GM12878 (cell line): ENCODE measurements at regions not wholly inside any gene's neighbourhood (a gene's known extent, or its start where the extent isn't known, plus 50 kb on each side); places are given as distances from the start of the nearest gene placed in this dataset.

Source experiments
- CTCF ChIP-seq, 3 experiments: IDR thresholded peaks in 2 of 3; conservative IDR thresholded peaks in 1 of 3; 2 replicates each; pipeline ENCODE4 v1.5.1; 2011; ENCODE audit warnings: low read depth in 3 of 3, low read length in 3 of 3, mild to moderate bottlenecking in 3 of 3, control low read depth in 2 of 3, moderate library complexity in 2 of 3, inconsistent platforms in 1 of 3, mixed read lengths in 1 of 3; ENCODE audit not compliant: control insufficient read depth in 2 of 3, insufficient read depth in 1 of 3; ENCODE audit errors: extremely low read depth in 1 of 3
- EP300 ChIP-seq, 2 experiments: fragments of 150-350 bp in 1 of 2; IDR thresholded peaks; 2 replicates each; pipeline ENCODE4 v1.6.1; 2011 to 2012; ENCODE audit warnings: low read depth in 2 of 2, low read length in 2 of 2, borderline replicate concordance in 1 of 2, improper control_type of control experiment in 1 of 2, inconsistent platforms in 1 of 2; ENCODE audit not compliant: control insufficient read depth in 1 of 2
- GATAD2B ChIP-seq: fragments of 450-650 bp; conservative IDR thresholded peaks from 2 replicates; pipeline ENCODE4 v1.6.1; 2017; ENCODE audit warnings: low read depth, mild to moderate bottlenecking, moderate library complexity
- MAX ChIP-seq: IDR thresholded peaks from 2 replicates; pipeline ENCODE4 v1.6.1; 2012; ENCODE audit warnings: low read depth, low read length, improper control_type of control experiment
- POLR2A ChIP-seq: IDR thresholded peaks from 2 replicates; pipeline ENCODE4 v1.6.1; 2011; ENCODE audit warnings: low read depth, mild to moderate bottlenecking, low read length
- ZNF217 ChIP-seq: fragments of 450-650 bp; IDR thresholded peaks from 2 replicates; pipeline ENCODE4 v1.6.1; 2017; ENCODE audit warnings: antibody characterized with exemption, mild to moderate bottlenecking
- TF ChIP-seq, protein P1 (sequence below): fragments of 450-650 bp; IDR thresholded peaks from 2 replicates; pipeline ENCODE4 v1.6.1; 2016; ENCODE audit warnings: mild to moderate bottlenecking, moderate library complexity, borderline replicate concordance

GRCh38 chr5:10858945-10859344 lies 97.9 kb upstream of the DAP start:
- TF ChIP-seq ZNF217 = no peak
- no peak for TF ChIP-seq GATAD2B
- TF ChIP-seq, protein P1, sequence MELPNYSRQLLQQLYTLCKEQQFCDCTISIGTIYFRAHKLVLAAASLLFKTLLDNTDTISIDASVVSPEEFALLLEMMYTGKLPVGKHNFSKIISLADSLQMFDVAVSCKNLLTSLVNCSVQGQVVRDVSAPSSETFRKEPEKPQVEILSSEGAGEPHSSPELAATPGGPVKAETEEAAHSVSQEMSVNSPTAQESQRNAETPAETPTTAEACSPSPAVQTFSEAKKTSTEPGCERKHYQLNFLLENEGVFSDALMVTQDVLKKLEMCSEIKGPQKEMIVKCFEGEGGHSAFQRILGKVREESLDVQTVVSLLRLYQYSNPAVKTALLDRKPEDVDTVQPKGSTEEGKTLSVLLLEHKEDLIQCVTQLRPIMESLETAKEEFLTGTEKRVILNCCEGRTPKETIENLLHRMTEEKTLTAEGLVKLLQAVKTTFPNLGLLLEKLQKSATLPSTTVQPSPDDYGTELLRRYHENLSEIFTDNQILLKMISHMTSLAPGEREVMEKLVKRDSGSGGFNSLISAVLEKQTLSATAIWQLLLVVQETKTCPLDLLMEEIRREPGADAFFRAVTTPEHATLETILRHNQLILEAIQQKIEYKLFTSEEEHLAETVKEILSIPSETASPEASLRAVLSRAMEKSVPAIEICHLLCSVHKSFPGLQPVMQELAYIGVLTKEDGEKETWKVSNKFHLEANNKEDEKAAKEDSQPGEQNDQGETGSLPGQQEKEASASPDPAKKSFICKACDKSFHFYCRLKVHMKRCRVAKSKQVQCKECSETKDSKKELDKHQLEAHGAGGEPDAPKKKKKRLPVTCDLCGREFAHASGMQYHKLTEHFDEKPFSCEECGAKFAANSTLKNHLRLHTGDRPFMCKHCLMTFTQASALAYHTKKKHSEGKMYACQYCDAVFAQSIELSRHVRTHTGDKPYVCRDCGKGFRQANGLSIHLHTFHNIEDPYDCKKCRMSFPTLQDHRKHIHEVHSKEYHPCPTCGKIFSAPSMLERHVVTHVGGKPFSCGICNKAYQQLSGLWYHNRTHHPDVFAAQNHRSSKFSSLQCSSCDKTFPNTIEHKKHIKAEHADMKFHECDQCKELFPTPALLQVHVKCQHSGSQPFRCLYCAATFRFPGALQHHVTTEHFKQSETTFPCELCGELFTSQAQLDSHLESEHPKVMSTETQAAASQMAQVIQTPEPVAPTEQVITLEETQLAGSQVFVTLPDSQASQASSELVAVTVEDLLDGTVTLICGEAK = no peak
- TF ChIP-seq MAX = no peak
- no peak for TF ChIP-seq EP300 (IDR thresholded peaks at IDR 0.05; ENCODE audit: borderline replicate concordance in 1 of 2, control insufficient read depth in 1 of 2, low read depth in 2 of 2, low read length in 2 of 2)
- no peak for TF ChIP-seq CTCF (IDR thresholded peaks at IDR 0.05 in 2 of 3, conservative IDR thresholded peaks at IDR 0.05 in 1 of 3; ENCODE audit: control insufficient read depth in 2 of 3, extremely low read depth in 1 of 3, insufficient read depth in 1 of 3, low read depth in 3 of 3, low read length in 3 of 3)
- TF ChIP-seq POLR2A = no peak
